B cell (primary cell): ENCODE measurements at regions not wholly inside any gene's neighbourhood (a gene's known extent, or its start where the extent isn't known, plus 50 kb on each side); places are given as distances from the start of the nearest gene placed in this dataset.

Experiments
- CTCF ChIP-seq: fragments of 200-600 bp; IDR thresholded peaks from one replicate; pipeline ENCODE4 v1.8.0; 2022; ENCODE audit warnings: antibody characterized with exemption, mild to moderate bottlenecking
- EZH2 ChIP-seq: IDR thresholded peaks from 2 replicates; pipeline ENCODE4 v1.6.1; 2012; ENCODE audit warnings: borderline replicate concordance, low read depth, mild to moderate bottlenecking, moderate library complexity, low read length; ENCODE audit not compliant: insufficient read depth, poor library complexity, severe bottlenecking

GRCh38 chr6:155949256-155949655, 493.6 kb upstream of the NOX3 start:
- TF ChIP-seq CTCF, result no peak
- TF ChIP-seq EZH2, result no peak
